ENCODE measurements at regions not wholly inside any gene's neighbourhood (a gene's known extent, or its start where the extent isn't known, plus 50 kb on each side); places are given as distances from the start of the nearest gene placed in this dataset.
"Not testable (repeated sequence)": the region's sequence is repeated elsewhere in the genome, so short reads cannot be mapped to it uniquely, and the experiment has no call there.

DNA sequence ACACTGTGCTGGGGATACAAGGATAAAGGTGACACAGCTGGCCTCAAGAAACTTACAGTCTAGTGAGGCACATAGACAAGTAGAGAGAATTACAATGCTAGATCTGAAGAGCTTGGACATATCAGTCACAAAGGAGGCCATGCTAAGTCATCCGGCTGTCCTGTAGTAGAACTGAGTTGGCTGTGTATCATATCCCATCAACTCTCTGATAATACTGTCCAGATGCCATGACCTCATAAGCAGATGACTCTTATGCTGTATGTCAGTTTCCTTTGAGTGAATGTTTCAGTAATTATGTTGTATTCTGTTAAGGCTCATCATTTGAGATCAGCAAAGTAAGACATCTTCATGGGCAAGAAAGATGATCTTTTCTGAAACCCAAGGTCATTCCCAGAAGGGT, 442.9 kb downstream of the MID1IP1 start:
- no peak for DNase-seq

- no peak for DNase-seq
Measured at GRCh38 chrX:39245024-39245423, 443.8 kb downstream of the MID1IP1 start.

GRCh38 chrX:39247536-39247935, 446.3 kb downstream of the MID1IP1 start:
- DNase-seq: no peak

DNA sequence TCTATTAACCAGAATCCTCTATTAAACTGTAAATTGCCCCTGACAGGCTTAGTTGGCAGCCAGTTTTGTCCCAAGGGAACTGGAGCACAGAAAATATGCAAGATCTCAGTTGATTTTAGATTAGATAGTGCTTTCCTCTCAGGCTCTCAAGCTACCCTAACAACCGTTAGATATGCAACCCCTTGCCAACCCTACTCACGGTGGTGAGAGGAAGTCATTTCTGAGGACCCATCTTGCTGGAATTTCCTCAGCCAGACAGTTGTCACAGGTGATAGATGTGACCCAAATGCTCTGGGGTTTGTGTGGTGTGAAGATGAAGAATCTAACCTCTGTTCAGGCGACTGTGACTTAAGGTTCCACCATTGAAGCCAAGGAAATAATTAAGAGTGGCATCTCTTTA, 447.1 kb downstream of the MID1IP1 start:
- no peak for DNase-seq

GRCh38 chrX:39249999-39250398, 448.7 kb downstream of the MID1IP1 start:
- DNase-seq: no peak

DNA sequence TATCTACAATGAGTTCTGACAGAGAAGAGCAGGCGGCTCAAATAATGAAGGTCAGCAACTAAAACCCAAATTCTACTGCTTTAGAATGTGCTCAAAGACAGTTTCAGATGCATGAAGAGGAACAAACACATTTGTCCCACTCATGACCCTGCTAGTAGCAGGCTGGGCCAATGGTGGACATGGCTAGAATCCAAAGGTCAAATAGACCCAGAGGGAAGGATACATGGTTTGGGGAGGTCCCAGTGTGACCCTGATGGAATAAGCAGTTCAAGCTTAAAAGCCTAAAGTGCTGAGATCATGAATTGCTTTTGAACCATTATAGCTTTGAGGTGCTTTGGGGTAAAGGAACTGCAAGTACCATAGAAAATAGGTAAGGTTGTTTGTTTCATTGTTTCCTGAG, 450.7 kb downstream of the MID1IP1 start:
- no peak for DNase-seq

- no peak for DNase-seq
Measured at GRCh38 chrX:39253551-39253950, 452.3 kb downstream of the MID1IP1 start.

DNA sequence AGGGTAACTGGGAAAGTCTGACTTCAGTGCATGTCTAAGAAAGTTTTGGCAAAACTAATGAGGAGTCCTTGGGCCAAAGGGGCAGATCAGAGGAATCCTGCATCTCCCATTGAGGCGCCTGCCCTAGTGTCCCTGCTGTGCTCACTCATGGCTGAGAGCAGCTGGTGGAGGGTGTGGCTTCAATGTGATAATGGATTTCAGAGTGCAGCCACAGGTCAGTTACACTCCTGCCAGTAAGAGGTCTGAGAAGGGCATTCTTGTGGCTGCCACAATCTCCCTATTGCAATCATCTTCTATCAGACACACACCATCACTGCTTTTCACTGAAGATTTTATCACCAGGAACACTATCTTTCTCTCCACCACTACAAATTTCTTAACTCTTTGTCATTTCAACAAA, 457.1 kb downstream of the MID1IP1 start:
- DNase-seq: no peak

- no peak for DNase-seq
Measured at GRCh38 chrX:39260965-39261364, 459.7 kb downstream of the MID1IP1 start.

GRCh38 chrX:39261446-39262147, 460.3 kb downstream of the MID1IP1 start:
- DNase-seq: no peak

DNA sequence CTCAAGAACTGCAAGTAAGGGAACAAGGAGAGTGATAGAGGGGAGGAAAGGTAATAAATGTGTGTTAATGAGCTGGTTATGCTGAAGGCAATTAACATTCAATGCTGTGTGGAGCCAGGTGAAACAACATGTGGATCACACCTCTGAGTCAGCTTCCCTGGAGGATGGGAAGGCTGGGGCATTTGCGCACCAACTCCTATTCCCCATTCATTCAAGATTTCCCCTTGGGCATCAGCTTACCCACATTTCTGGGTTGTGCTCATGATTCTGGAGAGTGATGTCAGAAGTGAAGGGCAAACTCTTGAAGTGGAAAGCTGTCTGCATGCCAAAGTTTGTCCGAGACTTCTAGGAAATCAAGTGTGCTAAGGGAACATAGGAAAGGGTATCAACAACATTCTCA, 461.4 kb downstream of the MID1IP1 start:
- no peak for DNase-seq

GRCh38 chrX:39264023-39264422, 462.8 kb downstream of the MID1IP1 start:
- DNase-seq: no peak

DNA sequence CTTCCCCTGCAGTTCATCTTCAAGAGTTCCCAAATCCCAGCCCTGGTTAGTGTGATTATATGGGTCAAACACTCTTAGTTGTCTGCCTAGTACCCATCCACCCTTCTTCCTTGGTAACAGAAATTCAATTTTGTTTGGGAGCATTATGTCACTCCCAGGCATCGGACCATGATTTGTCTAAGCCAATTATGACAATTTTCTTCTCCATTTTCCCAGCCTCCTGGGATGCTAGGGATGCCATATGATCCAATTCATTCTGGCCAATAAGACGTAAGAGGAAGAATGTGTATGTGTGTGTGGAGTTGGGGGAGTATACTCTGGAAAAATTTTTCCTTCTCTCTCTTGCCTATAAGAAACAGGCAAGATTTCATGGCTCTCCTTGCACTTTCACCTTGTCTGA, 465.9 kb downstream of the MID1IP1 start:
- DNase-seq: no peak

GRCh38 chrX:39268207-39268606, 466.9 kb downstream of the MID1IP1 start:
- no peak for DNase-seq

DNA sequence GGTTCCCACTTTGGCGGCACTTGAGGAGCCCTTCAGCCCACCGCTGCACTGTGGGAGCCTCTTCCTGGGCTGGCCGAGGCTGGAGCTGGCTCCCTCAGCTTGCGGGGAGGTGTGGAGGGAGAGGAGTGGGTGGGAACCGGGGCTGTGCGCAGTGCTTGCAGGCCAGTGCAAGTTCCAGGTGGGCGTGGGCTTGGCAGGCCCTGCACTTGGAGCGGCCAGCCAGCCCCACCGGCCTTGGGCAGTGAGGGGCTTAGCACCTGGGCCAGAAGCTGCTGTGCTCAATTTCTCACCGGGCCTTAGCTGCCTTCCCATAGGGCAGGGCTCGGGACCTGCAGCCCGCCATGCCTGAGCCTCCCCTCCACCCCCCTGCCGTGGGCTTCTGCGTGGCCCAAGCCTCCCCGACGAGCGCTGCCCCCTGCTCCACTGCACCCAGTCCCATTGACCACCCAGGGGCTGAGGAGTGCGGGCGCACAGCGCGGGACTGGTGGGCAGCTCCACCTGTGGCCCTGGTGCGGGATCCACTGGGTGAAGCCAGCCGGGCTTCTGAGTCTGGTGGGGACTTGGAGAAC, 474.3 kb downstream of the MID1IP1 start:
- no peak for DNase-seq

- not testable (repeated sequence) for DNase-seq
Measured at GRCh38 chrX:39277685-39278390, 476.6 kb downstream of the MID1IP1 start.

DNA sequence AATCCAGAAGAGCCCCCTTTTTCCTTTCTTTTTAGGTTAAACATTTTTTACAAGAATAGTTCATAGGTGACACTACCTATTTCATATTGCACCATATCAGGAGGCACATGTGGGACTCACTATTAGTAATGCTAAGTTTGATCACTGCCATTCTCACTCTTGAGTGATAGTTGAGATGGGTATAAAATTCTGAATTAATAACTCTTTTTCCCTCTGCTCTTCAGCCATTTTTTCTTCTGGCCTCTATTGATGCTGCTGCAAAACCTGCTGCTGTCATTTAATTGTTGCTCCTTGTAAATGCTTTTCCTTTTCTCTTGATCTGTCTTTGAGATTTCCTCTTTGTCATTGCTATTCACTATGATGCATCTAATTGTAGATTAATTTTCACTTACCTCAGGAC, 482.0 kb downstream of the MID1IP1 start:
- no peak for DNase-seq

DNA sequence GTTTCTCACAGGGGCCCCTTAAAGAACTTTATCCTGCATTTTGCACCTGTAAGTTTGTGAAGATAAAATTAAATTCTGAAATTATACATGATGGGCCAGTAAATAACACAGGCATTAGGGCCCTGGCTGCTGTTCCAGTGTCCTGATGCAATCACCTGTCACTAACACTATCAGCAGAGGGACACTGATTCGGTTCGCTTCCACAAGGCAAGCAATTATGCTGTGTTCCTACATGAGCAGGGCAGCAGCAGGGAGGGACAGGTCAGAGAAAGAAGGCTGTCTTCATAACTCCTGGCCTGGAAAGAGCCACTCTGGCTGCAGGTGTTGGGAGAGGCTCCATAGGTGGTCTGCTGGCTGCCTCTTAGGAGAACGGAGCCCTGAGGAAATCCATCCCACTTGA, 487.3 kb downstream of the MID1IP1 start:
- DNase-seq: no peak

DNA sequence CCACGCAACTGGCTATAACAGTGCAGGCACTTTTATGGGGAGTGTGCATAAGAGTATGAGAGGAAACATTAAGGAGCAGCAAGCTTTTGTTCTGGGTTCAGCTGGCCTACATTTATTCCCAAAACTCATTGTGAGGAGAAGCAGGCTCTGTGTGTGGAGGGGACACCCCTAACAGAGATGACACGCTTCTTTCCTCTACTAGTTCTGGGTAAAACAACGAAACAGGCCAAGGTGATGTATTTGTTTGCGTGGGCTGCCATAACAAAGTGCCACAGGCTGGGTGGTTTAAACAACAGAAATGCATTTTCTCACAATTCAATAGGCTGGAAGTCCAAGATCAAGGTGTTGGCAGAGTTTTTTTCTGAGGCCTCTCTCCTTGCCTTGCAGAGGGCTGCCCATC, 488.6 kb downstream of the MID1IP1 start:
- no peak for DNase-seq

GRCh38 chrX:39293203-39293602, 491.9 kb downstream of the MID1IP1 start:
- no peak for DNase-seq

- DNase-seq: no peak
Measured at GRCh38 chrX:39296472-39296871, 495.2 kb downstream of the MID1IP1 start.

DNA sequence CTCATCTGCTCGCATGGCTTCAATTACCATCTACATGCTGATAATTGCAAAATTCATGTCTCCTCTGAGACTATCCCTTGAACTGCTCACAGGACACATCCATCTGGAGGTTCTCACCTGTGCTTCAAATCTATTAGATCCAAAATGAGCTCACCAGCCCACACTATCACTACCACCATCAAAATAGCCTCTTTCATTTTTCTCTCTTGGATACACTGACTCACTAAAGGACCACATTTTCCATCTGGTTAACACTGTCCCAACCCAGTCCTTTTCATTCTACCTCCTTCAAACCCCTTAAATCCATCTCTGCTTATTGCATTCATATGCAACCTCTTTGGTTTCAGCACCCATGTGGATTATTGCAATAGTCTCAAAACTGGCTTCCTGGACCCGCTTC, 497.6 kb downstream of the MID1IP1 start:
- DNase-seq: no peak

DNA sequence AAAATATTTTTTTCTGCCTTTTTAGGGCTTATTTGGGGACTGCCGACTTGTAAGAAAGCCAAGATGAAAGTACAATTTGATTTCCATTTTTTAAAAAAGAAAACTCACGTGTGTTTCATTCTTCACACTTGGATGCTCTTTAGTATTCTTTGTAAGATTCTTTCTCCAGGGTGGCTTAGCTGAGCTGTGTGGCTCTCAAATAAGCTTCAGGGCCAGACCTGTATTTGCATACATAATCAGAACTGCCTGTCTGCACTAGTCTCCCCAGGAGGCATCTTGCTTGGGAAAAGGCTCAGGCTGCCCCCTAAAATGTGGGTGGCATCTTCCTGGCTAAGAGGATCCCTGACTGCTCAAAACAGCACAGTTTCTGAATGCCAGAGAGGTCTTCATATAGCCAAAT, 498.4 kb downstream of the MID1IP1 start:
- no peak for DNase-seq

DNA sequence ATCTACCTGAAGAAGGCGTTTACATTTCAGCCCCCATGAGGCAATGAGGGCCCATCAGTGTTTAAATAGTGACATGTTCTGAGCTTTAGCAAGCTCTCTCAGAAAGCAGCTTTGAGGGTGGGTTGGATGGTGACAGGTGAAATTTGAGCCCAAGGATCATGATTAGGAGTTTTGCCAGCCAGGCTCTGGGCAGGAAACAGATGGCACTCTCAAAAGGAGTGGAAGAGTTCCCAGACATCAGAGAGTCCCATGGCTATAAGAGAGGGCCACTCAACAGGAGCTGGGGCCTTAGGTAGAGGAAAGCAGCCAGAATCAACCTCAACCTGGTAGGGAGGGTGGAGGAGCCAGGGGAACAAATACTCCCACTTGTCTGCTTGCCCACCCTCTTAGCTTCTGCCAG, 499.8 kb downstream of the MID1IP1 start:
- no peak for DNase-seq
